ENCODE measurements at regions not wholly inside any gene's neighbourhood (a gene's known extent, or its start where the extent isn't known, plus 50 kb on each side); places are given as distances from the start of the nearest gene placed in this dataset.
"Not testable (repeated sequence)": the region's sequence is repeated elsewhere in the genome, so short reads cannot be mapped to it uniquely, and the experiment has no call there.

- no peak for DNase-seq
Measured at GRCh38 chr5:167852515-167852914, 438.9 kb upstream of the WWC1 start.

GRCh38 chr5:167853421-167853820, 438.0 kb upstream of the WWC1 start:
- DNase-seq, result no peak

GRCh38 chr5:167855818-167856217, 435.6 kb upstream of the WWC1 start:
- no peak for DNase-seq

GRCh38 chr5:167857321-167857720, 434.1 kb upstream of the WWC1 start:
- no peak for DNase-seq

- DNase-seq, result not testable (repeated sequence)
Measured at GRCh38 chr5:167858186-167858855, 433.1 kb upstream of the WWC1 start.

GRCh38 chr5:167861129-167861927, 430.1 kb upstream of the WWC1 start:
- DNase-seq, result no peak

GRCh38 chr5:167861928-167862426, 429.5 kb upstream of the WWC1 start:
- no peak for DNase-seq

GRCh38 chr5:167863883-167864282, 427.6 kb upstream of the WWC1 start:
- no peak for DNase-seq

- no peak for DNase-seq
Measured at GRCh38 chr5:167864801-167865200, 426.6 kb upstream of the WWC1 start.

- no peak for DNase-seq
Measured at GRCh38 chr5:167866797-167867196, 424.6 kb upstream of the WWC1 start.

- no peak for DNase-seq
Measured at GRCh38 chr5:167867281-167867680, 424.2 kb upstream of the WWC1 start.

GRCh38 chr5:167869125-167869524, 422.3 kb upstream of the WWC1 start:
- DNase-seq, result no peak

GRCh38 chr5:167870055-167870454, 421.4 kb upstream of the WWC1 start:
- no peak for DNase-seq

- DNase-seq, result no peak
Measured at GRCh38 chr5:167871091-167871490, 420.4 kb upstream of the WWC1 start.

GRCh38 chr5:167872791-167873190, 418.7 kb upstream of the WWC1 start:
- DNase-seq, result no peak

GRCh38 chr5:167877114-167877722, 414.2 kb upstream of the WWC1 start:
- no peak for DNase-seq

- DNase-seq, result no peak
Measured at GRCh38 chr5:167877924-167878323, 413.5 kb upstream of the WWC1 start.

- DNase-seq, result no peak
Measured at GRCh38 chr5:167880420-167880819, 411.0 kb upstream of the WWC1 start.

GRCh38 chr5:167881041-167881440, 410.4 kb upstream of the WWC1 start:
- no peak for DNase-seq

GRCh38 chr5:167886196-167886595, 405.2 kb upstream of the WWC1 start:
- DNase-seq, result no peak

GRCh38 chr5:167888393-167888792, 403.1 kb upstream of the WWC1 start:
- DNase-seq, result no peak

GRCh38 chr5:167889276-167889675, 402.2 kb upstream of the WWC1 start:
- peak; percentile 31 for DNase-seq

- DNase-seq, result no peak
Measured at GRCh38 chr5:167892352-167893115, 398.9 kb upstream of the WWC1 start.
